Mesenchymal stem cell (in vitro differentiated cells and primary cell): ENCODE measurements at regions not wholly inside any gene's neighbourhood (a gene's known extent, or its start where the extent isn't known, plus 50 kb on each side); places are given as distances from the start of the nearest gene placed in this dataset.

Experiments
- DNase-seq: peaks from one replicate; pipeline ENCODE4 v3.0.0-alpha.2; 2013
- H2AFZ ChIP-seq: one replicate; pipeline ENCODE4 v1.6.1; 2013; ENCODE audit warnings: low read depth, mild to moderate bottlenecking, control low read depth, inconsistent platforms, low read length, moderate library complexity
- H2AK5ac ChIP-seq: 2 replicates; pipeline ENCODE4 v1.6.1; 2013; ENCODE audit warnings: low read length, moderate library complexity, mild to moderate bottlenecking, inconsistent platforms; ENCODE audit not compliant: severe bottlenecking
- H2BK120ac ChIP-seq: one replicate; pipeline ENCODE4 v1.6.1; 2013; ENCODE audit warnings: low read depth, mild to moderate bottlenecking, inconsistent platforms, low read length, moderate library complexity
- H2BK12ac ChIP-seq, 2 experiments: one replicate each; pipeline ENCODE4 v1.6.1; 2013; ENCODE audit warnings: inconsistent platforms in 2 of 2, low read length in 2 of 2, mild to moderate bottlenecking in 2 of 2, moderate library complexity in 2 of 2, control low read depth in 1 of 2
- H2BK15ac ChIP-seq: one replicate; pipeline ENCODE4 v1.6.1; 2013; ENCODE audit warnings: mild to moderate bottlenecking, low read depth, inconsistent platforms; ENCODE audit not compliant: poor library complexity, severe bottlenecking
- H2BK5ac ChIP-seq: 2 replicates; pipeline ENCODE4 v1.6.1; 2013; ENCODE audit warnings: low read depth, mild to moderate bottlenecking, low read length, control low read depth, inconsistent platforms; ENCODE audit not compliant: poor library complexity, severe bottlenecking
- H3K14ac ChIP-seq, 2 experiments: one replicate each; pipeline ENCODE4 v1.6.1; 2013; ENCODE audit warnings: inconsistent platforms in 2 of 2, low read length in 2 of 2, control low read depth in 1 of 2, mild to moderate bottlenecking in 1 of 2, moderate library complexity in 1 of 2
- H3K18ac ChIP-seq, 2 experiments: one replicate each; pipeline ENCODE4 v1.6.1; 2013; ENCODE audit warnings: inconsistent platforms in 2 of 2, low read length in 2 of 2, control low read depth in 1 of 2, low read depth in 1 of 2, mild to moderate bottlenecking in 1 of 2
- H3K23ac ChIP-seq, 2 experiments: one replicate each; pipeline ENCODE4 v1.6.1; 2013; ENCODE audit warnings: inconsistent platforms in 2 of 2, low read length in 2 of 2, mild to moderate bottlenecking in 2 of 2, moderate library complexity in 2 of 2, control low read depth in 1 of 2
- H3K27ac ChIP-seq: 2 replicates; pipeline ENCODE4 v1.5.1; 2013; ENCODE audit warnings: mild to moderate bottlenecking, moderate library complexity, low read length, control low read depth, inconsistent platforms; ENCODE audit not compliant: poor library complexity, severe bottlenecking
- H3K27me3 ChIP-seq, 2 experiments: 2 replicates each; pipeline versions ENCODE4 v1.6.1 to v1.7.0; 2013; ENCODE audit warnings: low read length in 2 of 2, mild to moderate bottlenecking in 2 of 2, moderate library complexity in 2 of 2, control low read depth in 1 of 2, inconsistent platforms in 1 of 2; ENCODE audit not compliant: control insufficient read depth in 1 of 2, insufficient read depth in 1 of 2
- H3K36me3 ChIP-seq, 2 experiments: 2 replicates each; pipeline versions ENCODE4 v1.6.1 to v1.7.0; 2013; ENCODE audit warnings: low read length in 2 of 2, control low read depth in 1 of 2, inconsistent platforms in 1 of 2, low read depth in 1 of 2, mild to moderate bottlenecking in 1 of 2; ENCODE audit not compliant: insufficient read depth in 2 of 2, control insufficient read depth in 1 of 2
- H3K4ac ChIP-seq, 2 experiments: one replicate each; pipeline ENCODE4 v1.6.1; 2013; ENCODE audit warnings: inconsistent platforms in 2 of 2, low read length in 2 of 2, mild to moderate bottlenecking in 2 of 2, moderate library complexity in 2 of 2, control low read depth in 1 of 2, low read depth in 1 of 2
- H3K4me1 ChIP-seq: 2 replicates; pipeline ENCODE4 v1.6.1; 2013; ENCODE audit warnings: low read depth, low read length, control low read depth; ENCODE audit not compliant: control insufficient read depth, insufficient read depth
- H3K4me2 ChIP-seq: 2 replicates; pipeline ENCODE4 v1.6.1; 2013; ENCODE audit warnings: low read length, mild to moderate bottlenecking, inconsistent platforms; ENCODE audit not compliant: poor library complexity, severe bottlenecking
- H3K4me3 ChIP-seq, 2 experiments: 2 replicates each; pipeline versions ENCODE4 v1.5.1 to v1.7.0; 2013; ENCODE audit warnings: low read length in 2 of 2, mild to moderate bottlenecking in 2 of 2, control low read depth in 1 of 2, low read depth in 1 of 2; ENCODE audit not compliant: insufficient read depth in 1 of 2
- H3K79me1 ChIP-seq: replicated peaks from 2 replicates; pipeline ENCODE4 v1.6.1; 2013; ENCODE audit warnings: mild to moderate bottlenecking, control low read depth, low read length, inconsistent platforms; ENCODE audit not compliant: poor library complexity, severe bottlenecking
- H3K9ac ChIP-seq: 2 replicates; pipeline ENCODE4 v1.7.0; 2013; ENCODE audit warnings: mild to moderate bottlenecking, low read length, moderate library complexity
- H3K9me3 ChIP-seq: 2 replicates; pipeline ENCODE4 v1.7.0; 2013; ENCODE audit warnings: mild to moderate bottlenecking, low read length; ENCODE audit not compliant: control insufficient read depth
- H4K8ac ChIP-seq: one replicate; pipeline ENCODE4 v1.6.1; 2013; ENCODE audit warnings: inconsistent platforms, mild to moderate bottlenecking, low read length, moderate library complexity
- H4K91ac ChIP-seq: one replicate; pipeline ENCODE4 v1.6.1; 2013; ENCODE audit warnings: mild to moderate bottlenecking, low read length, inconsistent platforms
- WGBS: methylation state at CpG from one replicate; pipeline ENCODE4 v1.1.7; 2013; ENCODE audit warnings: mixed read lengths; 5-methylcytosine and 5-hydroxymethylcytosine counted together

DNA sequence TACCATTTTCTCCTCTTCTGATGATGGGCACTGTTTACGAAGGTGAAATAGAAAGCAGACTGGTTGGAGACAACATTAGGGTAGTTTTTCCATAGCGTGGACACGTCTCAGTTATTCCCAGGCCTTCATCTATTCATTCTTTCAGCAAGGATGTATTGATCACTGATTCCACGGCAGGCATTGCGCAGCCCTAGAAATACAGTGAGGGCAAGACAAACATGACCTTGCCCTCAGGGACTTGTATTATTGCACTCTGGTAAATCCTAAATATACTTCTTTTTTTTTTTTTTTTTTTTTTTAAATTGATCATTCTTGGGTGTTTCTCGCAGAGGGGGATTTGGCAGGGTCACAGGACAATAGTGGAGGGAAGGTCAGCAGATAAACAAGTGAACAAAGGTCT, 167.3 kb upstream of the SPRED2 start:
- Histone ChIP-seq H3K4ac (no peak overlapping the region), H2BK15ac (no peak overlapping the region), H3K23ac (no peak overlapping the region), H4K91ac (no peak overlapping the region), H3K27me3 (no peaks in the 10 kb centered on the region), H3K36me3 (no peaks in the 10 kb centered on the region), H3K14ac (no peak overlapping the region), H3K18ac (no peak overlapping the region), H2BK5ac (no peak overlapping the region), H4K8ac (no peak overlapping the region), H2BK12ac (no peak overlapping the region), H3K79me1 (no peaks in the 10 kb centered on the region), H3K9ac (no peak overlapping the region), H2BK120ac (no peak overlapping the region), H2AFZ (no peak overlapping the region), H2AK5ac (no peak overlapping the region), H3K27ac (no peak overlapping the region), H3K9me3 (no peaks in the 10 kb centered on the region), H3K4me2 (no peak overlapping the region), H3K4me1 (peaks cover 5% of the 10 kb centered on the region), H3K4me3 (no peak overlapping the region)
- DNase-seq, result no peak
- WGBS, result 95% methylated on average over 5 of the region's 6 CpGs

DNA sequence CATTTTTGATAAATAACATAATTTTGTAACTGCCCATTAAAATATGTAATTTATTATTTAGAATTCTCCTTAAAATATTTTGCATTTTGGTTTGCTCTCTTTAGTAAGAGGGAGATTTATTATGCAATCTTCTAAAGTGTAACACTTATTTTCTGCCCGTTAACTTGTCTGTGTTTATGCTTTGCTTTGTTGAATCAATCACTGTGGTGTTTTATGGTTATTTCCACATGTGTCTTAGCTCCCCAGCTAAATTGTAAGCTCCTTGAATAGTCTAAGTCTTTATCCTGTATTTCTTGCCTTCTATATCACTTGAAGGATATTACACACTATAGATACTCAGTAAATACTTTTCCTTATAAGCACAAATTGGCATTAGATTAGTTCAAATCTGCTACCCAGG, 166.6 kb upstream of the SPRED2 start:
- Histone ChIP-seq H2BK120ac (no peak overlapping the region), H3K4me3 (no peak overlapping the region), H3K27me3 (no peaks in the 10 kb centered on the region), H3K4me1 (peaks cover under 1% of the 10 kb centered on the region), H2AK5ac (no peak overlapping the region), H2AFZ (no peak overlapping the region), H3K14ac (no peak overlapping the region), H2BK5ac (no peak overlapping the region), H3K79me1 (no peaks in the 10 kb centered on the region), H3K9ac (no peak overlapping the region), H3K36me3 (no peaks in the 10 kb centered on the region), H3K4me2 (no peak overlapping the region), H4K91ac (no peak overlapping the region), H3K27ac (no peak overlapping the region), H4K8ac (no peak overlapping the region), H3K18ac (no peak overlapping the region), H3K23ac (no peak overlapping the region), H2BK15ac (no peak overlapping the region), H3K9me3 (no peaks in the 10 kb centered on the region), H3K4ac (no peak overlapping the region), H2BK12ac (no peak overlapping the region)
- WGBS, result no CpG with 5 or more reads among the region's 1 CpG
- DNase-seq, result no peak

DNA sequence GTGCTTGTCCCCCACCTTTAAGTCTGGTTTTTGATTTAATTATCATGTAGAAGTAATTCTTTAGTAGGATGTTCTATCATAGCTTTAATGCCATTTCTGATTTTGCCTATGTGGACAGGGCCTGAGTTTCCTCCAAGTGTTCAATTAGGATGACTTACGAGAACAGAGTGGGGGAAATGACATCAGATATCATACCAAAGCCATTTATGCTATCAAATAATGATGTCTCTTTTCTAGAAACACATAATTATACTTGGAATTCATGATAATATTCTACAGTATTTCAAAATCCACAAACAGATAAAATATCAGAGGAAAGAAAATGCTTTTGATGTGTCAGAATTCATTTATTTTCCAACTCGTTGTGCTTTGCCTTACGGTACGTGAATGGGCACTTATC, 165.9 kb upstream of the SPRED2 start:
- no peak overlapping the region for H2BK5ac ChIP-seq
- no peak overlapping the region for H2AFZ ChIP-seq
- no peak overlapping the region for H3K9ac ChIP-seq
- no peak overlapping the region for H2AK5ac ChIP-seq
- H4K91ac ChIP-seq, result no peak overlapping the region
- no peak overlapping the region for H3K23ac ChIP-seq
- H3K4me1 ChIP-seq, result no peaks in the 10 kb centered on the region
- no peak for DNase-seq
- no peak overlapping the region for H4K8ac ChIP-seq
- H3K14ac ChIP-seq, result no peak overlapping the region
- no CpG with 5 or more reads among the region's 4 CpGs for WGBS
- H3K79me1 ChIP-seq, result no peaks in the 10 kb centered on the region
- no peak overlapping the region for H3K4me3 ChIP-seq
- H3K4ac ChIP-seq, result no peak overlapping the region
- H3K27me3 ChIP-seq, result no peaks in the 10 kb centered on the region
- no peak overlapping the region for H2BK15ac ChIP-seq
- no peak overlapping the region for H3K18ac ChIP-seq
- H2BK12ac ChIP-seq, result no peak overlapping the region
- H3K27ac ChIP-seq, result no peak overlapping the region
- no peaks in the 10 kb centered on the region for H3K36me3 ChIP-seq
- no peak overlapping the region for H3K4me2 ChIP-seq
- H3K9me3 ChIP-seq, result no peaks in the 10 kb centered on the region
- H2BK120ac ChIP-seq, result no peak overlapping the region

DNA sequence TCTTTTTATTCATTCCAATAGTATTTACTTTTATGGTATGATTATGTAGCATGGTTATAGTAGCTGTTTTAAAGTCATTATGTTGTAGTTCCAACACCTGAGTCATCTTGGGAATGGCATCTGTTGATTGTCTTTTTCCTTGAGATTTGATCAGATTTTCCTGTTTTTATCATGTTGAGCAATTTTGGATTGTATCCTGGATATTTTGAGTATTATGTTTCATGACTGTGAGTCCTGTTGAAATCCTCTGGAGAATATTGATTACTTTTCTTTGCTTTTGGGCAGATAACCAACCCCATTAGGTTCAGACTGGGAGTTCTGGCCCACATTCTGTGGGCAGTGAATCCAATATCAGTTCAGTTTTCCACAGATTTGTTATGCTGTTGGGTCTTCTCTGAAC, 163.2 kb upstream of the SPRED2 start:
- Histone ChIP-seq H3K36me3 (no peaks in the 10 kb centered on the region), H2AFZ (no peak overlapping the region), H4K8ac (no peak overlapping the region), H3K4me1 (no peaks in the 10 kb centered on the region), H3K27me3 (no peaks in the 10 kb centered on the region), H3K9ac (no peak overlapping the region), H2BK120ac (no peak overlapping the region), H3K79me1 (no peaks in the 10 kb centered on the region), H3K14ac (no peak overlapping the region), H4K91ac (no peak overlapping the region), H3K4me3 (no peak overlapping the region), H3K4me2 (no peak overlapping the region), H3K23ac (no peak overlapping the region), H3K4ac (no peak overlapping the region), H3K18ac (peak overlapping the region in 1 of 2 experiments; percentile 43), H2BK15ac (no peak overlapping the region), H3K27ac (no peak overlapping the region), H2BK12ac (no peak overlapping the region), H2BK5ac (no peak overlapping the region), H2AK5ac (no peak overlapping the region), H3K9me3 (no peaks in the 10 kb centered on the region)
- no peak for DNase-seq
